H4 (cell line): ENCODE measurements at regions not wholly inside any gene's neighbourhood (a gene's known extent, or its start where the extent isn't known, plus 50 kb on each side); places are given as distances from the start of the nearest gene placed in this dataset.
"Not testable (repeated sequence)": the region's sequence is repeated elsewhere in the genome, so short reads cannot be mapped to it uniquely, and the experiment has no call there.

ENCODE experiments used
- DNase-seq: peaks from one replicate; pipeline ENCODE4 v3.0.0-alpha.2; 2015; ENCODE audit warnings: low spot score

- no peak for DNase-seq
These were observed 171.8 kb upstream of the ATP5MC3 start for GRCh38 chr2:175353275-175353674.

GRCh38 chr2:175351512-175351911 is 170.0 kb upstream of the ATP5MC3 start:
- no peak for DNase-seq

- DNase-seq: no peak
These were observed 168.6 kb upstream of the ATP5MC3 start for GRCh38 chr2:175350105-175350504.

- DNase-seq: no peak
These were observed 160.6 kb upstream of the ATP5MC3 start for GRCh38 chr2:175342085-175342484.

- DNase-seq: no peak
These were observed 148.7 kb upstream of the ATP5MC3 start for GRCh38 chr2:175330195-175330594.

GRCh38 chr2:175326801-175327200 is 145.3 kb upstream of the ATP5MC3 start:
- no peak for DNase-seq

- DNase-seq: not testable (repeated sequence)
These were observed 144.7 kb upstream of the ATP5MC3 start for GRCh38 chr2:175326164-175326563.

GRCh38 chr2:175323162-175323561 is 141.7 kb upstream of the ATP5MC3 start:
- DNase-seq: no peak

- DNase-seq: no peak
These were observed 137.0 kb upstream of the ATP5MC3 start for GRCh38 chr2:175318542-175318941.

GRCh38 chr2:175317751-175318150 is 136.2 kb upstream of the ATP5MC3 start:
- DNase-seq: no peak

- no peak for DNase-seq
These were observed 130.6 kb upstream of the ATP5MC3 start for GRCh38 chr2:175312137-175312536.

- no peak for DNase-seq
These were observed 129.4 kb upstream of the ATP5MC3 start for GRCh38 chr2:175310813-175311504.

GRCh38 chr2:175309799-175310198 is 128.3 kb upstream of the ATP5MC3 start:
- DNase-seq: peak; percentile 56

GRCh38 chr2:175308005-175308404 is 126.5 kb upstream of the ATP5MC3 start:
- no peak for DNase-seq

GRCh38 chr2:175304541-175304940 is 123.0 kb upstream of the ATP5MC3 start:
- DNase-seq: no peak

- no peak for DNase-seq
These were observed 112.3 kb upstream of the ATP5MC3 start for GRCh38 chr2:175293776-175294175.

GRCh38 chr2:175293195-175293594 is 111.7 kb upstream of the ATP5MC3 start:
- no peak for DNase-seq

- DNase-seq: no peak
These were observed 101.4 kb upstream of the ATP5MC3 start for GRCh38 chr2:175282886-175283285.

- DNase-seq: peak; percentile 48
These were observed 100.8 kb upstream of the ATP5MC3 start for GRCh38 chr2:175282300-175282699.

- DNase-seq: no peak
These were observed 96.3 kb upstream of the ATP5MC3 start for GRCh38 chr2:175277772-175278171.

GRCh38 chr2:175275539-175275938 is 94.0 kb upstream of the ATP5MC3 start:
- DNase-seq: no peak

GRCh38 chr2:175259164-175259563 is 77.7 kb upstream of the ATP5MC3 start:
- no peak for DNase-seq

GRCh38 chr2:175256806-175257585 is 75.5 kb upstream of the ATP5MC3 start:
- no peak for DNase-seq
